ENCODE measurements at regions not wholly inside any gene's neighbourhood (a gene's known extent, or its start where the extent isn't known, plus 50 kb on each side); places are given as distances from the start of the nearest gene placed in this dataset.

- H3K27me3 Mint-ChIP-seq (ENCODE audit: low read depth): no peaks in the 10 kb centered on the region
- H3K4me1 Mint-ChIP-seq (ENCODE audit: low read depth): no peaks in the 10 kb centered on the region
- DNase-seq (no peak), ATAC-seq (replicated peaks in 1 of 2) (no peak)
- H3K9me3 Mint-ChIP-seq: peaks cover 5 to 9% of the 10 kb centered on the region in 2 donors
- H3K36me3 Mint-ChIP-seq (ENCODE audit: insufficient read depth in 2 of 2): no peaks in the 10 kb centered on the region
- no peak overlapping the region for H3K27ac Mint-ChIP-seq
- no peak overlapping the region for H3K4me3 Mint-ChIP-seq
Measured at GRCh38 chr2:51575181-51575580, 543.2 kb upstream of the NRXN1 start.

- DNase-seq: no peak
- ATAC-seq (replicated peaks in 1 of 2): no peak
- H3K4me3 Mint-ChIP-seq: no peak overlapping the region
- H3K36me3 Mint-ChIP-seq (ENCODE audit: insufficient read depth in 2 of 2): peaks cover 0 to 4% of the 10 kb centered on the region in 2 donors
- H3K4me1 Mint-ChIP-seq (ENCODE audit: low read depth): no peaks in the 10 kb centered on the region
- no peak overlapping the region for H3K27ac Mint-ChIP-seq
- no peaks in the 10 kb centered on the region for H3K27me3 Mint-ChIP-seq (ENCODE audit: low read depth)
- H3K9me3 Mint-ChIP-seq: peaks cover 0 to 2% of the 10 kb centered on the region in 2 donors
Measured at GRCh38 chr2:51559026-51559425, 527.1 kb upstream of the NRXN1 start.

DNA sequence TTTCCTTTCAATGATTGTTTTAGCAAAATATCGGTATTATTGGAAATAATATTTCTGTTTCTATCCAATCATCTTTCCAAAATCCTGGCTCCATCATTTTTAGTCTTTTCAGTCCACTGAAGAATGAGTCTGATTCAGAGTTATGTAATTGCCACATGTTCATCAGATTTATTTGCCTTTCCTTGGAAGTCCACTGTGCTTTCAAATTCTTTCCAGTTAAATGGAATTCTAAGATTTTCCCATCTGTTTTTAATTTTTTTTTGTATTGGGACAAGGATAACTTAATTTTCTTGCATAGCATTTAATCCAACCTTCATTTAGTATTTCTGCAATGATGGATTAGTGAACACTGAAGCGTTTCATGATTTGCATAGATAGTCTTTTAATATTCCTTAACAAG is 521.5 kb upstream of the NRXN1 start:
- DNase-seq (no peak), ATAC-seq (replicated peaks in 1 of 2) (no peak)
- Mint-ChIP-seq H3K4me1 (ENCODE audit: low read depth) (no peaks in the 10 kb centered on the region), H3K27ac (no peak overlapping the region), H3K9me3 (peaks cover 4% of the 10 kb centered on the region in 2 donors), H3K27me3 (ENCODE audit: low read depth) (no peaks in the 10 kb centered on the region), H3K4me3 (no peak overlapping the region), H3K36me3 (ENCODE audit: insufficient read depth in 2 of 2) (peaks cover 0 to 5% of the 10 kb centered on the region in 2 donors)

GRCh38 chr2:51535763-51536162 is 503.8 kb upstream of the NRXN1 start:
- ATAC-seq (replicated peaks in 1 of 2) (no peak), DNase-seq (no peak)
- Mint-ChIP-seq H3K27ac (no peak overlapping the region), H3K4me3 (no peak overlapping the region), H3K27me3 (ENCODE audit: low read depth) (no peaks in the 10 kb centered on the region), H3K9me3 (peaks cover 3 to 9% of the 10 kb centered on the region in 2 donors), H3K4me1 (ENCODE audit: low read depth) (no peaks in the 10 kb centered on the region), H3K36me3 (ENCODE audit: insufficient read depth in 2 of 2) (no peaks in the 10 kb centered on the region)

- no peak for ATAC-seq (replicated peaks in 1 of 2)
- Mint-ChIP-seq H3K36me3 (ENCODE audit: insufficient read depth in 2 of 2) (no peaks in the 10 kb centered on the region), H3K4me3 (no peak overlapping the region), H3K27ac (no peak overlapping the region), H3K4me1 (ENCODE audit: low read depth) (no peaks in the 10 kb centered on the region), H3K27me3 (ENCODE audit: low read depth) (no peaks in the 10 kb centered on the region), H3K9me3 (peaks cover 4 to 9% of the 10 kb centered on the region in 2 donors)
- no peak for DNase-seq
Measured at GRCh38 chr2:51534166-51534565, 502.2 kb upstream of the NRXN1 start.

GRCh38 chr2:51528156-51528555 is 496.2 kb upstream of the NRXN1 start:
- Mint-ChIP-seq H3K4me1 (ENCODE audit: low read depth) (no peaks in the 10 kb centered on the region), H3K4me3 (no peak overlapping the region), H3K9me3 (peaks cover 8 to 18% of the 10 kb centered on the region in 2 donors), H3K27me3 (ENCODE audit: low read depth) (no peaks in the 10 kb centered on the region), H3K36me3 (ENCODE audit: insufficient read depth in 2 of 2) (no peaks in the 10 kb centered on the region), H3K27ac (no peak overlapping the region)
- DNase-seq (no peak), ATAC-seq (replicated peaks in 1 of 2) (no peak)

DNA sequence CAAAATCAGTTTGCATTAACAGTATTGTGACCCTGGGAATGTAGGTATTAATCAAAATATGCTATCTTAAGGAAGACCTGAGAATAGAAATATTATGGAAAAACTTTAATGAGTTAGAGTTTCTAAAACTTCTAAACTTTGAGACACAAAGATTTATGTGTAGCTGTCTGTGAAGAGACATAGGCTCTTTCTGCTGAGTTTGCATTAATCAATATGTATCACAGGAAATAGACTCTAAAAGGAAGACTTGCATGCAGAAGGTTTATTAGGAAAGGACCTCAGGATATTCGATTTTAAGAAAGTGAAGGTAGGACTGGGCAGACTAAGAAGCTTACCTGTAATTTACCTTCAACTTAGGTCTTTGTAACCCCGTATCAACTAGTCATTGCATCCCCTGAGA is 494.8 kb upstream of the NRXN1 start:
- Mint-ChIP-seq H3K4me1 (ENCODE audit: low read depth) (no peaks in the 10 kb centered on the region), H3K4me3 (no peak overlapping the region)

DNA sequence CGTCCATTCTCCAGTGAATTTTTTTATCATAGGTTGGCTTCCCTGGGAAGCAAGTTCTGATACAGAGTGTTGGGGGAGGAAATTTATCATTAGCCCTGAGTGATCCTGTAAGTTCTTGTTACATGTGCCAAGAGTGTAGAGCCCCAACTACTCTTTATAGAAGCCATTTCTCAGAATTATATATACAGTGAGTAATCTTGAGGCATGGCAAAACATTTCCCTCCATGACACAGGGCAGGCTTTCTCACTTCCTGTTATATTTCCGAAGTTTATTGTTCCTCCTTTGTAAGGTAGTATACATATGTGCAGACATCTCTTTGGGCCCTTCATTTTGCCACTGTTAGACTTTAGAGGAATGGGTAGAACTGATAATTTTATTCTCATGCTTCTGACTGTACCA is 484.7 kb upstream of the NRXN1 start:
- Mint-ChIP-seq H3K4me1 (ENCODE audit: low read depth) (no peaks in the 10 kb centered on the region), H3K27me3 (ENCODE audit: low read depth) (no peaks in the 10 kb centered on the region), H3K4me3 (no peak overlapping the region), H3K27ac (no peak overlapping the region), H3K36me3 (ENCODE audit: insufficient read depth in 2 of 2) (no peaks in the 10 kb centered on the region), H3K9me3 (peaks cover 5 to 9% of the 10 kb centered on the region in 2 donors)
- ATAC-seq (replicated peaks in 1 of 2) (no peak), DNase-seq (no peak)

More for the DNA sequence above, 494.8 kb upstream of the NRXN1 start:
- ATAC-seq (replicated peaks in 1 of 2) (no peak), DNase-seq (no peak)
- H3K36me3 Mint-ChIP-seq (ENCODE audit: insufficient read depth in 2 of 2): no peaks in the 10 kb centered on the region
- H3K27ac Mint-ChIP-seq: no peak overlapping the region
- H3K27me3 Mint-ChIP-seq (ENCODE audit: low read depth): no peaks in the 10 kb centered on the region
- peaks cover 8 to 13% of the 10 kb centered on the region in 2 donors for H3K9me3 Mint-ChIP-seq

GRCh38 chr2:51511002-51511401 is 479.1 kb upstream of the NRXN1 start:
- Mint-ChIP-seq H3K9me3 (peaks cover 8 to 10% of the 10 kb centered on the region in 2 donors), H3K27ac (no peak overlapping the region), H3K27me3 (ENCODE audit: low read depth) (no peaks in the 10 kb centered on the region), H3K36me3 (ENCODE audit: insufficient read depth in 2 of 2) (no peaks in the 10 kb centered on the region), H3K4me1 (ENCODE audit: low read depth) (no peaks in the 10 kb centered on the region), H3K4me3 (no peak overlapping the region)
- DNase-seq (no peak), ATAC-seq (replicated peaks in 1 of 2) (no peak)

GRCh38 chr2:51510303-51510702 is 478.4 kb upstream of the NRXN1 start:
- H3K36me3 Mint-ChIP-seq (ENCODE audit: insufficient read depth in 2 of 2): no peaks in the 10 kb centered on the region
- H3K27me3 Mint-ChIP-seq (ENCODE audit: low read depth): no peaks in the 10 kb centered on the region
- no peak overlapping the region for H3K27ac Mint-ChIP-seq
- no peak overlapping the region for H3K4me3 Mint-ChIP-seq
- no peak for ATAC-seq (replicated peaks in 1 of 2)
- H3K4me1 Mint-ChIP-seq (ENCODE audit: low read depth): no peaks in the 10 kb centered on the region
- H3K9me3 Mint-ChIP-seq: peaks cover 10 to 12% of the 10 kb centered on the region in 2 donors
- DNase-seq: no peak

DNA sequence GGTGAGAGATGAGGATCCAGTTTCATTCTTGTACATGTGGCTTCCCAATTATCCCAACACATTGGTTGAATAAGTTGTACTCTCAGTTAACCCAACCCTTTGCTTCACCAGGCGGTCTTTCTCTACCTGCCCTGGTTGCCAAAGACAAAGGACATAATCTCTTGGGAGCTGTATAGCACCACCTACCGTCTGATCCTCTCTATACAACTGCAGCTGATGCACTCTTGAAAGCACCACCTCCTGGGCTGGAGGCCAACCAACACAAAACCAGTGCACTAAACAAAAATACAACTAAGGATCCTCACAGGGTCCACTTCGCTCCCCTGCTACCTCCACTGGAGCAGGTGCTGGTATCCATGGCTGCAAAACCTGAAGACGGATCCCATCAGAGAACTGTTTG is 473.6 kb upstream of the NRXN1 start:
- H3K4me3 Mint-ChIP-seq: no peak overlapping the region
- ATAC-seq (replicated peaks in 1 of 2) (no peak), DNase-seq (no peak)
- H3K27me3 Mint-ChIP-seq (ENCODE audit: low read depth): no peaks in the 10 kb centered on the region
- H3K36me3 Mint-ChIP-seq (ENCODE audit: insufficient read depth in 2 of 2): no peaks in the 10 kb centered on the region
- peaks cover 12 to 14% of the 10 kb centered on the region in 2 donors for H3K9me3 Mint-ChIP-seq
- no peak overlapping the region for H3K27ac Mint-ChIP-seq
- no peaks in the 10 kb centered on the region for H3K4me1 Mint-ChIP-seq (ENCODE audit: low read depth)

DNA sequence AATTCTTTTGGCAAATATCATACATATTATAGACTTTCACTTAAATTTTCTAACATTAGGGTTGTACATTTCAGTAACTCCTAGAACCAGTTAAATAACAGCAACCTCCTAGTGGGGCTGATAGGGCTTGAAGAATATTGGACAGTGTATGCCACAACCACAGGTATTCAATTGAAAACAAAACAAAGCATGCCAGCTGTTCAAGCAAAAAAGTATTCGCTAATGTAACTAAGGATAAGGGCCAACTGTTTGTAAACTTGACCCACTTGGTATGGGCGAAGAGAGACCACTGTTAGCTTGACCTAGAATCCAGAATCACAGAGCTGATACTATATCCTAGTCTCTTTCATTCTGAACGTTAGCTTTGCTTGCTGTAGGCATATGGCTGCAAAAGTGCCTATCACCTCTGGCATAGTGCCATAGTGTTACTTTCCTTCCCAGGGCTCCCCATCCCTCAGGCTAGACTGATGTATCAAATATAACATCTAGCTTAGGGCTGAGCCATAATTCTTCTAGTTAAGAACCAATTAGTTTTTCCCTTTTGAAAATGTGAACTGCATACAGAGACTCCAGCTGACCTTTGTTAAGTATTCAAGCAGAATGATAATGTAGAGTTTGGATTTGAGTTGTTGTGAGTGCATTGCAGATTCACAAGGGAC is 458.8 kb upstream of the NRXN1 start:
- H3K27me3 Mint-ChIP-seq (ENCODE audit: low read depth): no peaks in the 10 kb centered on the region
- no peak for ATAC-seq (replicated peaks in 1 of 2)
- H3K27ac Mint-ChIP-seq: no peak overlapping the region
- no peak overlapping the region for H3K4me3 Mint-ChIP-seq
- H3K9me3 Mint-ChIP-seq: peaks cover 14 to 21% of the 10 kb centered on the region in 2 donors
- H3K36me3 Mint-ChIP-seq (ENCODE audit: insufficient read depth in 2 of 2): no peaks in the 10 kb centered on the region
- no peaks in the 10 kb centered on the region for H3K4me1 Mint-ChIP-seq (ENCODE audit: low read depth)
- DNase-seq: no peak

GRCh38 chr2:51484605-51485004 is 452.7 kb upstream of the NRXN1 start:
- no peaks in the 10 kb centered on the region for H3K27me3 Mint-ChIP-seq (ENCODE audit: low read depth)
- no peak for ATAC-seq (replicated peaks in 1 of 2)
- no peaks in the 10 kb centered on the region for H3K4me1 Mint-ChIP-seq (ENCODE audit: low read depth)
- peaks cover 10 to 15% of the 10 kb centered on the region in 2 donors for H3K9me3 Mint-ChIP-seq
- H3K27ac Mint-ChIP-seq: no peak overlapping the region
- no peaks in the 10 kb centered on the region for H3K36me3 Mint-ChIP-seq (ENCODE audit: insufficient read depth in 2 of 2)
- H3K4me3 Mint-ChIP-seq: no peak overlapping the region
- DNase-seq: no peak

DNA sequence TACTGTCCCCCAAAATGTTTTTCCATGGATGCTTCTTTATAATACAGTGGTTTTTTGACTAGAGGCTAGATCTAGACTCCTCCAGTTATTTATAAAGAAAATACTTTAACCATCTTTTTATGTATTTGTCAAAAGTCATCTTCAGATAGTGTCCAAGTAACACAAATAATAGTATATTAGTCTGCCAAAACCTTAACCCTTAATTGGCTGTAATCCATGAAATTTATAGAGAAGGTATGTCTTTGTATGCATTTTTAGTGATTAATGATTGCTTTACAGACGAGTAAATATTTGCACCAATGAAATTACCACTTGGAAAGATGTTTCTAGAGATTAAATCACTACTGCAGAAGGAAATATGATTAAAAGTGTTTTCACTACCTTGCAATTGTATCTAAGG is 451.8 kb upstream of the NRXN1 start:
- Mint-ChIP-seq H3K4me1 (ENCODE audit: low read depth) (no peaks in the 10 kb centered on the region), H3K4me3 (no peak overlapping the region), H3K9me3 (peaks cover 10 to 12% of the 10 kb centered on the region in 2 donors), H3K36me3 (ENCODE audit: insufficient read depth in 2 of 2) (no peaks in the 10 kb centered on the region), H3K27ac (no peak overlapping the region), H3K27me3 (ENCODE audit: low read depth) (no peaks in the 10 kb centered on the region)
- DNase-seq (no peak), ATAC-seq (replicated peaks in 1 of 2) (no peak)

Data from activated T-cell treated with anti-CD3 and anti-CD28 coated beads, Interleukin-2, amount 50 U/mL, for 72 hours (primary cell).